ENCODE measurements at regions not wholly inside any gene's neighbourhood (a gene's known extent, or its start where the extent isn't known, plus 50 kb on each side); places are given as distances from the start of the nearest gene placed in this dataset.

GRCh38 chr6:780706-781105 is 87.8 kb upstream of the EXOC2 start:
- Histone ChIP-seq H3K27ac (ENCODE audit: low read depth in 2 of 2, low read length in 1 of 2) (no peak overlapping the region), H4K20me1 (ENCODE audit: insufficient read depth) (no peaks in the 10 kb centered on the region), H3K27me3 (ENCODE audit: insufficient read depth) (peaks cover 57% of the 10 kb centered on the region), H3K36me3 (replicated peaks in 1 of 2; ENCODE audit: control insufficient read depth in 1 of 2, insufficient read depth in 2 of 2, low read length in 1 of 2) (no peaks in the 10 kb centered on the region), H3K4me3 (ENCODE audit: low read depth in 2 of 2, low read length in 1 of 2) (no peak overlapping the region), H3K4me2 (no peak overlapping the region), H3K9me2 (no peaks in the 10 kb centered on the region), H3K9ac (no peak overlapping the region), H3K9me3 (no peaks in the 10 kb centered on the region), H3F3A (replicated peaks; ENCODE audit: insufficient read depth) (no peaks in the 10 kb centered on the region), H3K4me1 (ENCODE audit: control insufficient read depth in 1 of 2, insufficient read depth in 2 of 2, low read depth in 1 of 2, low read length in 1 of 2) (no peaks in the 10 kb centered on the region), H3K79me2 (ENCODE audit: insufficient read depth) (no peaks in the 10 kb centered on the region), H2AFZ (ENCODE audit: low read depth) (no peak overlapping the region)
- TF ChIP-seq CHD2 (IDR thresholded peaks at IDR 0.05; ENCODE audit: low read length, partially characterized antibody) (no peak), USF2 (IDR thresholded peaks at IDR 0.05; ENCODE audit: borderline replicate concordance, low read depth, low read length) (no peak), NRF1 (IDR thresholded peaks at IDR 0.05; ENCODE audit: low read depth, low read length) (no peak), RFX5 (IDR thresholded peaks at IDR 0.05; ENCODE audit: low read length) (no peak), NFIC (IDR thresholded peaks at IDR 0.05; ENCODE audit: borderline replicate concordance) (no peak), TAF1 (IDR thresholded peaks at IDR 0.05; ENCODE audit: borderline replicate concordance, low read depth, low read length) (no peak), MEF2A (IDR thresholded peaks at IDR 0.05; ENCODE audit: borderline replicate concordance, low read depth) (no peak), YY1 (IDR thresholded peaks at IDR 0.05; ENCODE audit: low read depth) (no peak), MXI1 (IDR thresholded peaks at IDR 0.05; ENCODE audit: low read depth, low read length) (no peak), SMC3 (IDR thresholded peaks at IDR 0.05; ENCODE audit: low read depth, low read length) (no peak), MAX (IDR thresholded peaks at IDR 0.05; ENCODE audit: low read depth) (no peak), ELF1 (IDR thresholded peaks at IDR 0.05) (no peak), GABPA (IDR thresholded peaks at IDR 0.05; ENCODE audit: low read depth) (no peak)
- TF ChIP-seq, protein P1, sequence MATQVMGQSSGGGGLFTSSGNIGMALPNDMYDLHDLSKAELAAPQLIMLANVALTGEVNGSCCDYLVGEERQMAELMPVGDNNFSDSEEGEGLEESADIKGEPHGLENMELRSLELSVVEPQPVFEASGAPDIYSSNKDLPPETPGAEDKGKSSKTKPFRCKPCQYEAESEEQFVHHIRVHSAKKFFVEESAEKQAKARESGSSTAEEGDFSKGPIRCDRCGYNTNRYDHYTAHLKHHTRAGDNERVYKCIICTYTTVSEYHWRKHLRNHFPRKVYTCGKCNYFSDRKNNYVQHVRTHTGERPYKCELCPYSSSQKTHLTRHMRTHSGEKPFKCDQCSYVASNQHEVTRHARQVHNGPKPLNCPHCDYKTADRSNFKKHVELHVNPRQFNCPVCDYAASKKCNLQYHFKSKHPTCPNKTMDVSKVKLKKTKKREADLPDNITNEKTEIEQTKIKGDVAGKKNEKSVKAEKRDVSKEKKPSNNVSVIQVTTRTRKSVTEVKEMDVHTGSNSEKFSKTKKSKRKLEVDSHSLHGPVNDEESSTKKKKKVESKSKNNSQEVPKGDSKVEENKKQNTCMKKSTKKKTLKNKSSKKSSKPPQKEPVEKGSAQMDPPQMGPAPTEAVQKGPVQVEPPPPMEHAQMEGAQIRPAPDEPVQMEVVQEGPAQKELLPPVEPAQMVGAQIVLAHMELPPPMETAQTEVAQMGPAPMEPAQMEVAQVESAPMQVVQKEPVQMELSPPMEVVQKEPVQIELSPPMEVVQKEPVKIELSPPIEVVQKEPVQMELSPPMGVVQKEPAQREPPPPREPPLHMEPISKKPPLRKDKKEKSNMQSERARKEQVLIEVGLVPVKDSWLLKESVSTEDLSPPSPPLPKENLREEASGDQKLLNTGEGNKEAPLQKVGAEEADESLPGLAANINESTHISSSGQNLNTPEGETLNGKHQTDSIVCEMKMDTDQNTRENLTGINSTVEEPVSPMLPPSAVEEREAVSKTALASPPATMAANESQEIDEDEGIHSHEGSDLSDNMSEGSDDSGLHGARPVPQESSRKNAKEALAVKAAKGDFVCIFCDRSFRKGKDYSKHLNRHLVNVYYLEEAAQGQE (IDR thresholded peaks at IDR 0.05; ENCODE audit: low read depth, low read length) = no peak
- TF ChIP-seq, protein P2, sequence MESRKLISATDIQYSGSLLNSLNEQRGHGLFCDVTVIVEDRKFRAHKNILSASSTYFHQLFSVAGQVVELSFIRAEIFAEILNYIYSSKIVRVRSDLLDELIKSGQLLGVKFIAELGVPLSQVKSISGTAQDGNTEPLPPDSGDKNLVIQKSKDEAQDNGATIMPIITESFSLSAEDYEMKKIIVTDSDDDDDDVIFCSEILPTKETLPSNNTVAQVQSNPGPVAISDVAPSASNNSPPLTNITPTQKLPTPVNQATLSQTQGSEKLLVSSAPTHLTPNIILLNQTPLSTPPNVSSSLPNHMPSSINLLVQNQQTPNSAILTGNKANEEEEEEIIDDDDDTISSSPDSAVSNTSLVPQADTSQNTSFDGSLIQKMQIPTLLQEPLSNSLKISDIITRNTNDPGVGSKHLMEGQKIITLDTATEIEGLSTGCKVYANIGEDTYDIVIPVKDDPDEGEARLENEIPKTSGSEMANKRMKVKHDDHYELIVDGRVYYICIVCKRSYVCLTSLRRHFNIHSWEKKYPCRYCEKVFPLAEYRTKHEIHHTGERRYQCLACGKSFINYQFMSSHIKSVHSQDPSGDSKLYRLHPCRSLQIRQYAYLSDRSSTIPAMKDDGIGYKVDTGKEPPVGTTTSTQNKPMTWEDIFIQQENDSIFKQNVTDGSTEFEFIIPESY (IDR thresholded peaks at IDR 0.05; ENCODE audit: borderline replicate concordance, low read depth) = no peak
- no peak for DNase-seq
- CTCF ChIA-PET = interaction anchor here (1.4 kb wide), 1 partner anchor 10 kb away, joined by 5 read pairs; no protein-coding TSS in a partner anchor
- WGBS (ENCODE audit: low lambda C conversion rate) = 24% methylated on average over 3 of the region's 3 CpGs
- POLR2A ChIA-PET = no interaction called here

All from SK-N-SH (cell line).